K562 (cell line): ENCODE measurements at regions not wholly inside any gene's neighbourhood (a gene's known extent, or its start where the extent isn't known, plus 50 kb on each side); places are given as distances from the start of the nearest gene placed in this dataset.
A peak's percentile ranks its signal among the peaks of the same experiment; 100 is the strongest.

Experiments
- ATF1 ChIP-seq, 2 experiments: fragments of 450-650 bp in 1 of 2; IDR thresholded peaks; 2 replicates each; pipeline ENCODE4 v1.6.1; 2016; ENCODE audit warnings: missing compliant biosample characterization in 1 of 2, missing genetic modification characterization in 1 of 2
- CBFA2T3 ChIP-seq: fragments of 450-650 bp; IDR thresholded peaks from 2 replicates; pipeline ENCODE4 v1.6.1; 2017
- CTCF ChIP-seq, 3 experiments: IDR thresholded peaks in 2 of 3; conservative IDR thresholded peaks in 1 of 3; 2 replicates each; pipeline ENCODE4 v1.5.1; 2011 to 2012; ENCODE audit warnings: low read length in 3 of 3, mild to moderate bottlenecking in 3 of 3, control low read depth in 2 of 3, improper control_type of control experiment in 1 of 3, inconsistent platforms in 1 of 3, low read depth in 1 of 3, mixed read lengths in 1 of 3, moderate library complexity in 1 of 3; ENCODE audit not compliant: insufficient read depth in 2 of 3
- E4F1 ChIP-seq: fragments of 250-450 bp; sonication (Bioruptor Pico); IDR thresholded peaks from 2 replicates; pipeline ENCODE4 v1.5.0; 2021; ENCODE audit warnings: mild to moderate bottlenecking, borderline replicate concordance
- GATA2 ChIP-seq: sonication (generic); formaldehyde crosslinking; IDR thresholded peaks from 2 replicates; pipeline ENCODE4 v1.4.0; 2020; ENCODE audit warnings: mild to moderate bottlenecking, missing genetic modification reagents
- IRF2 ChIP-seq: sonication (generic); formaldehyde crosslinking; IDR thresholded peaks from 2 replicates; pipeline ENCODE4 v1.8.1; 2022; ENCODE audit warnings: mild to moderate bottlenecking, missing genetic modification reagents
- LEF1 ChIP-seq: fragments of 450-650 bp; IDR thresholded peaks from 2 replicates; pipeline ENCODE4 v1.6.1; 2016; ENCODE audit warnings: mild to moderate bottlenecking
- REST ChIP-seq, 2 experiments: fragments of 450-650 bp; formaldehyde crosslinking in 1 of 2; IDR thresholded peaks; 2 replicates each; pipeline versions ENCODE4 v1.4.0 to v1.6.1; 2014 to 2020; ENCODE audit warnings: mild to moderate bottlenecking in 2 of 2, borderline replicate concordance in 1 of 2, low read depth in 1 of 2
- SMC3 ChIP-seq: conservative IDR thresholded peaks from 2 replicates; pipeline ENCODE4 v1.6.1; 2011; ENCODE audit warnings: low read depth, low read length, improper control_type of control experiment; ENCODE audit not compliant: insufficient read depth
- SNIP1 ChIP-seq: fragments of 450-650 bp; IDR thresholded peaks from 2 replicates; pipeline ENCODE4 v1.7.1; 2017; ENCODE audit warnings: low read depth, mild to moderate bottlenecking
- SUPT5H ChIP-seq: fragments of 450-650 bp; IDR thresholded peaks from 2 replicates; pipeline ENCODE4 v1.6.1; 2016
- ZNF408 ChIP-seq: fragments of 250-450 bp; sonication (Bioruptor Pico); IDR thresholded peaks from 2 replicates; pipeline ENCODE4 v1.4.0; 2020; ENCODE audit warnings: low read depth, mild to moderate bottlenecking, moderate library complexity
- TF ChIP-seq, protein P1 (sequence below): fragments of 450-650 bp; formaldehyde crosslinking; conservative IDR thresholded peaks from 2 replicates; pipeline ENCODE4 v1.4.0; 2022; ENCODE audit warnings: mild to moderate bottlenecking, missing genetic modification characterization

GRCh38 chr21:23853796-23854379, 1753.4 kb downstream of the MRPL39 start (continued):
- peak; percentile 6 to 55 (median 39); a peak in 4 of 6 replicates for TF ChIP-seq CTCF (IDR thresholded peaks at IDR 0.05 in 2 of 3, conservative IDR thresholded peaks at IDR 0.05 in 1 of 3; ENCODE audit: insufficient read depth in 2 of 3, low read depth in 1 of 3, low read length in 3 of 3)
- TF ChIP-seq REST (IDR thresholded peaks at IDR 0.05; ENCODE audit: borderline replicate concordance): peak; percentile 70; the same call in 1 of the 2 replicates
- no peak for TF ChIP-seq REST (CRISPR knock-in tag; IDR thresholded peaks at IDR 0.05; ENCODE audit: low read depth)
- TF ChIP-seq CBFA2T3: 0 out of 2 replicates have a peak, but pooled peaks have one; percentile 11
- TF ChIP-seq IRF2: no peak
- TF ChIP-seq LEF1: no peak
- TF ChIP-seq, protein P1, sequence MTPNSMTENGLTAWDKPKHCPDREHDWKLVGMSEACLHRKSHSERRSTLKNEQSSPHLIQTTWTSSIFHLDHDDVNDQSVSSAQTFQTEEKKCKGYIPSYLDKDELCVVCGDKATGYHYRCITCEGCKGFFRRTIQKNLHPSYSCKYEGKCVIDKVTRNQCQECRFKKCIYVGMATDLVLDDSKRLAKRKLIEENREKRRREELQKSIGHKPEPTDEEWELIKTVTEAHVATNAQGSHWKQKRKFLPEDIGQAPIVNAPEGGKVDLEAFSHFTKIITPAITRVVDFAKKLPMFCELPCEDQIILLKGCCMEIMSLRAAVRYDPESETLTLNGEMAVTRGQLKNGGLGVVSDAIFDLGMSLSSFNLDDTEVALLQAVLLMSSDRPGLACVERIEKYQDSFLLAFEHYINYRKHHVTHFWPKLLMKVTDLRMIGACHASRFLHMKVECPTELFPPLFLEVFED: no peak
- no peak for TF ChIP-seq ZNF408 (CRISPR knock-in tag)
- no peak for TF ChIP-seq ATF1 (CRISPR knock-in tag; IDR thresholded peaks at IDR 0.05)
- no peak for TF ChIP-seq ATF1 (tag; IDR thresholded peaks at IDR 0.05)
- TF ChIP-seq GATA2: no peak
- no peak for TF ChIP-seq SUPT5H
- TF ChIP-seq SMC3: 0 out of 2 replicates have a peak, but pooled peaks have one; percentile 26
- no peak for TF ChIP-seq SNIP1
- no peak for TF ChIP-seq E4F1 (CRISPR knock-in tag)
